Neural cell (in vitro differentiated cells): ENCODE measurements at regions not wholly inside any gene's neighbourhood (a gene's known extent, or its start where the extent isn't known, plus 50 kb on each side); places are given as distances from the start of the nearest gene placed in this dataset.

ENCODE experiments used
- CTCF ChIP-seq: fragments of 450-650 bp; IDR thresholded peaks from 2 replicates; pipeline ENCODE4 v1.5.1; 2014; ENCODE audit warnings: antibody characterized with exemption, mild to moderate bottlenecking, moderate library complexity; ENCODE audit not compliant: poor library complexity, severe bottlenecking
- POLR2AphosphoS5 ChIP-seq: IDR thresholded peaks from 2 replicates; pipeline ENCODE4 v1.6.1; 2012
- RAD21 ChIP-seq: fragments of 450-650 bp; conservative IDR thresholded peaks from 2 replicates; pipeline ENCODE4 v1.6.1; 2014; ENCODE audit warnings: antibody characterized with exemption, mild to moderate bottlenecking, moderate library complexity

GRCh38 chr4:66225539-66225938 lies 555.2 kb upstream of the EPHA5 start:
- TF ChIP-seq POLR2AphosphoS5 (no peak), CTCF (no peak), RAD21 (no peak)
